ENCODE measurements at regions not wholly inside any gene's neighbourhood (a gene's known extent, or its start where the extent isn't known, plus 50 kb on each side); places are given as distances from the start of the nearest gene placed in this dataset.

GRCh38 chr10:105868935-105869334 is 1227.8 kb downstream of the SORCS3 start:
- H3K4me3 ChIP-seq, result no peak overlapping the region
- 0% methylated on average over 1 of the region's 1 CpG for WGBS (ENCODE audit: missing lambda C conversion rate)
- no peak overlapping the region for H3K4me2 ChIP-seq
- no peak for ATAC-seq
- CTCF ChIA-PET, result no interaction called here
- no peak for FAIRE-seq
- no peak for TF ChIP-seq ATOH8 (CRISPR knock-in tag; IDR thresholded peaks at IDR 0.05; ENCODE audit: low read depth)
- no peak for TF ChIP-seq PHF8 (IDR thresholded peaks at IDR 0.05; ENCODE audit: borderline replicate concordance, low read depth)
- no peak for TF ChIP-seq CHD4 (IDR thresholded peaks at IDR 0.05; ENCODE audit: borderline replicate concordance)
- no peak for TF ChIP-seq HEYL (CRISPR knock-in tag; IDR thresholded peaks at IDR 0.05)
- TF ChIP-seq RNF2 (IDR thresholded peaks at IDR 0.05; ENCODE audit: borderline replicate concordance, low read depth), result no peak
- TF ChIP-seq NFE2L2 (conservative IDR thresholded peaks at IDR 0.05; ENCODE audit: low read length), result no peak
- no peak for TF ChIP-seq REST (IDR thresholded peaks at IDR 0.05)
- no peak for TF ChIP-seq EHF (CRISPR knock-in tag; IDR thresholded peaks at IDR 0.05)
- TF ChIP-seq ZNF302 (CRISPR knock-in tag; IDR thresholded peaks at IDR 0.05), result no peak
- no peak for TF ChIP-seq E2F6 (IDR thresholded peaks at IDR 0.05; ENCODE audit: borderline replicate concordance, low read depth)
- no peak for TF ChIP-seq PBX3 (IDR thresholded peaks at IDR 0.05)
- no peak for TF ChIP-seq RAD21 (conservative IDR thresholded peaks at IDR 0.05 in 1 of 2, IDR thresholded peaks at IDR 0.05 in 1 of 2)
- no peak for TF ChIP-seq JUN (IDR thresholded peaks at IDR 0.05)
- TF ChIP-seq ZSCAN20 (CRISPR knock-in tag; IDR thresholded peaks at IDR 0.05), result no peak
- TF ChIP-seq CBX2 (IDR thresholded peaks at IDR 0.05; ENCODE audit: borderline replicate concordance, low read depth), result no peak
- no peak for TF ChIP-seq RARB (CRISPR knock-in tag; IDR thresholded peaks at IDR 0.05)
- no peak for TF ChIP-seq NPAS2 (CRISPR knock-in tag; IDR thresholded peaks at IDR 0.05; ENCODE audit: borderline replicate concordance)
- TF ChIP-seq USF2 (IDR thresholded peaks at IDR 0.05), result no peak
- no peaks in the 10 kb centered on the region for H3K9me3 ChIP-seq
- no peak for DNase-seq (ENCODE audit: low read depth in 1 of 2, low spot score in 1 of 2)
- H3K27ac ChIP-seq, result no peak overlapping the region
- POLR2A ChIA-PET, result no interaction called here
- H3K4me1 ChIP-seq, result no peaks in the 10 kb centered on the region

GRCh38 chr10:105864854-105865253 is 1223.8 kb downstream of the SORCS3 start:
- Histone ChIP-seq H3K9me3 (no peaks in the 10 kb centered on the region), H3K4me2 (no peak overlapping the region), H3K4me1 (no peaks in the 10 kb centered on the region), H3K4me3 (no peak overlapping the region), H3K27ac (no peak overlapping the region)
- CTCF ChIA-PET, result no interaction called here
- DNase-seq (ENCODE audit: low read depth in 1 of 2, low spot score in 1 of 2) (no peak), FAIRE-seq (no peak), ATAC-seq (no peak)
- POLR2A ChIA-PET, result no interaction called here
- WGBS (ENCODE audit: missing lambda C conversion rate), result no CpG with 5 or more reads among the region's 2 CpGs
- TF ChIP-seq KDM5A (IDR thresholded peaks at IDR 0.05), result no peak
- no peak for TF ChIP-seq FOSL2 (IDR thresholded peaks at IDR 0.05)
- no peak for TF ChIP-seq FOSL2 (CRISPR knock-in tag; IDR thresholded peaks at IDR 0.05)
- TF ChIP-seq NR3C1 (IDR thresholded peaks at IDR 0.05), result no peak
- TF ChIP-seq EHMT2 (IDR thresholded peaks at IDR 0.05; ENCODE audit: low read depth), result no peak
- no peak for TF ChIP-seq NPAS2 (CRISPR knock-in tag; IDR thresholded peaks at IDR 0.05; ENCODE audit: borderline replicate concordance)
- TF ChIP-seq REST (IDR thresholded peaks at IDR 0.05), result no peak
- TF ChIP-seq MAZ (IDR thresholded peaks at IDR 0.05; ENCODE audit: borderline replicate concordance, low read depth, low read length), result no peak
- TF ChIP-seq NFE2L2 (conservative IDR thresholded peaks at IDR 0.05; ENCODE audit: low read length), result no peak
- TF ChIP-seq HOXB5 (CRISPR knock-in tag; IDR thresholded peaks at IDR 0.05), result no peak
- no peak for TF ChIP-seq POLR2A (IDR thresholded peaks at IDR 0.05; ENCODE audit: low read length)
- no peak for TF ChIP-seq CBX2 (IDR thresholded peaks at IDR 0.05; ENCODE audit: borderline replicate concordance, low read depth)
- TF ChIP-seq TFCP2L1 (CRISPR knock-in tag; IDR thresholded peaks at IDR 0.05), result no peak
